Stimulated activated CD4-positive, alpha-beta T cell treated with anti-CD3 and anti-CD28 coated beads, Interleukin-2, amount 100 ng/mL, for 4 hours (primary cell): ENCODE measurements at regions not wholly inside any gene's neighbourhood (a gene's known extent, or its start where the extent isn't known, plus 50 kb on each side); places are given as distances from the start of the nearest gene placed in this dataset.
"Not testable (repeated sequence)": the region's sequence is repeated elsewhere in the genome, so short reads cannot be mapped to it uniquely, and the experiment has no call there.

ENCODE experiments used
- DNase-seq: peaks from one replicate; pipeline ENCODE4 v3.0.0-alpha.2; 2020; ENCODE audit warnings: low read depth

GRCh38 chr21:27881331-27881730 lies 914.4 kb upstream of the ADAMTS5 start:
- not testable (repeated sequence) for DNase-seq

DNA sequence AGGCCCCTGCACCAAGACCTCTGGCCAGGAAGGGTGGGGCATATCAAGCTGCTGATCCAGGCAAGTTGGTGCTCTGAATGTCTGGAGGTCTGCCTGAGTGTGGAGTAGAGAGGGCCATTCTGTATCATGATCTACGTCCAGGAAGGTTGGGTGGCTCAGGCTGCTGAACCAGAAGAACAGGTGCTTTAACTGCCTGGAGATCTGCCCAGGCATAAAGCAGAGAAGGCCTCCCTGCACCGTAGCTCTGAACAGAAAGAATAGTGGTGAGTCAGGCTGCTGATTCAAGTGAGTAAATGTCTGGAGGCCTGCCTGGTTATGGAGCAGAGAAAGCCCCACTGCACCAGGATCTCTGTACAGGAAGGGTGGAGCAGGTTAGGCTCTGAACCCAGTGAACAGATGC lies 905.5 kb upstream of the ADAMTS5 start:
- DNase-seq = not testable (repeated sequence)

- not testable (repeated sequence) for DNase-seq
These were observed 903.9 kb upstream of the ADAMTS5 start for GRCh38 chr21:27870755-27871154.

- not testable (repeated sequence) for DNase-seq
These were observed 893.5 kb upstream of the ADAMTS5 start for GRCh38 chr21:27860314-27860955.

DNA sequence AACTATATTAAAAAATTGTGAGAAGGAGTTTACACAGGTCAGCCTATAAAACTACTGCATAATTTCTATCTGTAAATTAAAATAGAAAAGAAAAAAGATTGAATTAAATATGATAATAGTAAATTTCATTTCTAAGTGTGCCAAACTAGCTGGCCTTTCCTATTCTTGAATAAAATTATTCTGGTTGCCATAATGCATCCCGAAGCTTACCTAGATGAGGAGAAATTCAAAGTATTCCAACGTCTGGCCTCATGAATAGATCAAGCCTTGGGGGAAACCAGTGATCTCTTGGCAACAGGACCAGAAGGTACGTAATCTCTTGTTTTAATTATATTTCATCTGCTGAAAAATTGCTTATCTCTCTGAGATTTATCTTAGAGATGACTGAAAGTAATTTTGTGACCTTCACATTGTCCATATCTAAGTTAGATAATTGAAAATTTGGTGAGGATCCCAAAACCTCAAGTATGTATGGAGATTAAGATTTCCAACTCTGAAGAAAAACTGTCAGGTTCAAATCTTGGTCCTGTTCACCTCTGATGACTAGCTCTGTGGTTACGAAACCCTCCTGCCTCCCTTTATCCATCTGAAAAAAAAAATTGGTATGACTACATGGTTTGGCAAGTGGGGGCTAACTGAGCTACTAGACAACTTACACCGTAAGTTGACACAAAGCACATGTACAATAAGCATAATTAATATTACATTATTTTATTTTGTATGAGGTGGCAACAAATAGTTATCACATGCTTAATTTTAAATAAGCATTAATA lies 891.4 kb upstream of the ADAMTS5 start:
- not testable (repeated sequence) for DNase-seq

GRCh38 chr21:27856988-27857387 lies 890.1 kb upstream of the ADAMTS5 start:
- DNase-seq = not testable (repeated sequence)

GRCh38 chr21:27841084-27841672 lies 874.3 kb upstream of the ADAMTS5 start:
- no peak for DNase-seq

- no peak for DNase-seq
These were observed 873.4 kb upstream of the ADAMTS5 start for GRCh38 chr21:27840262-27840661.

DNA sequence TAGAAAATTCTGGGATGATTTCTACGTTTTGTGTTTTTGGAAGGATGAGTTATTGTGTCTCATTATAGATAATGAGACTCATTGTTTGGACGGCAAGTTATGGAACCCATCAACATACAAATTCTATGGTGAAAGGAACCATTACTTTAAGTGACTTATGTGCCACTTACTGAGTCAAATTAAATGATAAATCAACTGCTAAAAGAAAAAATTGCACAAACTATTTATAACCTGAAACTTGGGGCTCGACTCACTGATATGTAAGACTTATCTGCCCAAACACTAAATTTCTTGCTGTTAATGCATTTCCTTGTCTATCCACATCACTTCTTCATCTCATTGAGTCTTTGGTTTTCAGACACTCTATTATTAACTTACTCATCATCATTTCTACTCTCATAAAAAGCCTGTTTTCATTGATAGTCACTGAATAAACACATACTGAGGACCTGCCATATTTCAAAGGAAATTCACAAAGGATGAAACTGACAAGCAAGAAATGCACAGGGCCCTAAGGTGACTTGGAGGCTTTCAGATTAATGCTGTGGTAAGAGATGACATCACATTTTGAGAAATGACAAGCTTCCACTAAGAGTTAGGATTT lies 872.7 kb upstream of the ADAMTS5 start:
- DNase-seq = no peak

DNA sequence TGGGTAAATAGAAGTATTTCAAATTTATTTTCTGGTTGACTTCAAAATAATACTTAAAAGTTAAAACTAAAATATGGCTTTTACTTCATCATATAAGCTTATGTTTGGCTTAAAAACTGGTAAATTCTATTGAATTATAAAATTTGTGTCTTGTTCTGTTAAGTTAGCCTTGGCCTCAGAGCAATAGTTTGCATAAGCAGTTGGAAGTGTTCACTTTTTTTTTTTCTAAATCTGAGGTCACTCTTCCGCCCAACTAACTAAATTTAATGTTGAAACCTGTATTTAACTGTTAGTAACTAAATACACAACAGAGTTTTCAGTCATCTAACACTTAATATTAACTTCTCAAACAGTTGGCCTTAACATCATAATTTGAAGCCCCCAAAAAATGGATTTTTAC lies 871.7 kb upstream of the ADAMTS5 start:
- no peak for DNase-seq

DNA sequence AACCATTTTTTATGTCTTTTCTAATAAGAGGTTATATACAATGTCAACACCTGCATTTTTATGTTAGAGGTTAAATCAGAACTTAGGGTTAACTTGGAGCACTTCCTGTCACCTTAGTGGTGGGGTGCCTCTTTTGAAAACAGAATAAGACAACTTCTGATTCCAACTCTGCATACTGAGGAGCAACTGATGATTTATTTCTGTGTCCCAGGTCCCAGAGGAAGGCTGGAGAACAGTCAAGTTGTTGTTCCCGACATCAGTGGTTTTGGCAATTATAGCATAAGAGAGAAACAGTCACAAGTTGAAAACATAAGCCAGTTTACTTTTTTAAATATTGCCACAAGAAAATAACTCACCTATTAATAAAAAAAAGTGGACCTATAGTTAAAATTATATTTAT lies 871.0 kb upstream of the ADAMTS5 start:
- no peak for DNase-seq

DNA sequence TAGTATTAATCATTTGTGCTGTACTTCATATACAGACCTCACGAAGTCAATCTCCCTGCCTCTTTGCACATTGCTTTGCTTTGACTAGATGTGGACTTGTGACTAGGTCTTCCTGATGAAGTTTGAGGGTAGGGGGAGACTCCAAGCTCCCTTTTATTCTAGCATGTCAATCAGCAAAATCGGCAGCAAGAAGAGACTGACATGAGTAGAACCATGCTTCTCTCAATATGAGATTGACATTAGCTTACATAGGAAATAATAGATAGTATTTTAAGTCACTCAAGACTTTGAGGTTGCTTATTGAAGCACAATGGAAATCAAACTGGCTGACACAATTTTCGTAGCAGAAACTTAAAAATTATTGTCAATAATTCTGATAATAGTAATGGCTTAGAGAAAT lies 866.4 kb upstream of the ADAMTS5 start:
- no peak for DNase-seq

GRCh38 chr21:27831816-27832569 lies 865.1 kb upstream of the ADAMTS5 start:
- DNase-seq = no peak

DNA sequence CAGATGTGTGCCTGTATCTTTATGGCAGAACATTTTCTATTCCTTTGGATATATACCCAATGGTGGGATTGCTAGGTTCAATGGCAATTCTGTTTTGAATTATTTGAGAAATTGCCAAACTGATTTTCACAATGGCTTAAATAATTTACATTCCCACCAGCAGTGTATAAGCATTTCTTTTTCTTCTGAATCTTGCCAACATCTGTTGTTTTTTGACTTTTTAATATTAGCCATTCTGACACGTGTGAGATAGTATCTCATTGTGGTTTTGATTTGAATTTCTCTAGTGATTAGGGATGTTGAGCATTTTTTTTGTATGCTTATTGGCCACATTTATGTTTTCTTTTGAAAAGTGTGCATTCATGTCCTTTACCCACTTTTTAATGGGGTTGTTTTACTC lies 864.3 kb upstream of the ADAMTS5 start:
- no peak for DNase-seq

- no peak for DNase-seq
These were observed 861.1 kb upstream of the ADAMTS5 start for GRCh38 chr21:27827972-27828371.

DNA sequence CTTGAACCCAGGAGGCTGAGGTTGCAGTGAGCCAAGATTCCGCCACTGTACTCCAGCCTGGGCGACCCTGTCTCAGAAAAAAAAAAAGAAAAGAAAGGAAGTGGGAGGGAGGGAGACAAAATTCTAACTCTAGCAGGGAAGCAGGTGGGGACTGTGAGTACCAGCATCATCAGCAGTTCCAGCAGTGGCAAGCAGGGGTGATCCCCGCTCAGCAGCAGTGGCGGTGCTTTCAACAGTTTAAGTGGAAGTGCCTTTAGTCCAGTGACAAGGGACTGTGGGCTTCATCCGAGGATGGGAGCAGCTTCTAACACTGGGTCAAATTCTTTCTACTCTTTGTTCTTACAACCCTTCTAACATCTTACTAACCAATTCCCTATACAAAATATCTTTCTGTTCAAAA lies 858.1 kb upstream of the ADAMTS5 start:
- no peak for DNase-seq

- no peak for DNase-seq
These were observed 856.8 kb upstream of the ADAMTS5 start for GRCh38 chr21:27823652-27824201.

DNA sequence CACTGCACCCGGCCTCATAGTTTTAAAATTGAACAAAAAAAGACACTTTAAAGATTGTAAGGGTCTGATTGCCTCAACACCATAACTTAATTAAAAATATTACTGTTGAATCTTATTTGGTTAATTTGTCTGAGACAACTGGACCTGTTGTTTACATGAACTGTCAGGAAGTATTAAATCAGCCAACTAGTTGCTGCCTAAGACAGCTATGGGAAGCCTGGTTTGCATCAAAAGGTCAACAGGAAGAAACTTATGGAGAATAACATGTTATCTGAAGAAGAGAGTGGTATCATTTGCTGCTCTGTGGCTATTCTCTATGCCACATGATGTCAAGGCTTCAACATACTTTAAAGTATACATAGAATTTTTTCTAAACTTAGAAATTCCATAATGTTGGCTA lies 853.5 kb upstream of the ADAMTS5 start:
- no peak for DNase-seq

DNA sequence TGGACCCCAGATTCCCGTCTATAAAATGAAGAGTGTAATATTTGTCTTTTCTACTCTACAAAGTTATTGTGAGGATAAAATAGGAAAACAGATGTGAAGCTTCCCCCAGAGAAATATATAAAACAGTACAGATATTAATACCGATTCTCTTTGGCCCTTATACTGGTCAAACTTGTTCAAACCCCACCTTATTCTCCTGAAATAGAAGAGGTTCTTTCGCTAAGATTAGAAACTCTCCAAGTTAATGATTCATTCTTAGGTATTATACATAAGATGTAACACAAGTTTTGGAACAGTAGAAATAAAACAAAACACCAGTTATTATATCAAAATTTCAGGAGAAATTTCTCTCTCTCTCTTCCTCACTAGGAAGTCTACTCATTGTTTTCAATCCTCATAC lies 852.4 kb upstream of the ADAMTS5 start:
- DNase-seq = no peak

- no peak for DNase-seq
These were observed 852.0 kb upstream of the ADAMTS5 start for GRCh38 chr21:27818847-27819246.

- no peak for DNase-seq
These were observed 851.2 kb upstream of the ADAMTS5 start for GRCh38 chr21:27817902-27818623.
